A549 (cell line): ENCODE measurements at regions not wholly inside any gene's neighbourhood (a gene's known extent, or its start where the extent isn't known, plus 50 kb on each side); places are given as distances from the start of the nearest gene placed in this dataset.
"Not testable (repeated sequence)": the region's sequence is repeated elsewhere in the genome, so short reads cannot be mapped to it uniquely, and the experiment has no call there.

ENCODE experiments used
- ATAC-seq, 2 experiments: fragments of 200-7000 bp in 1 of 2; fragments of >200 bp in 1 of 2; cut with Nextera tagmentation in 1 of 2; cut with Tn5 transposase in 1 of 2; 3 replicates each; pipeline versions ENCODE4 v1.8.0 to v1.9.1; 2018 to 2020; ENCODE audit warnings: mild to moderate bottlenecking in 1 of 2, moderate library complexity in 1 of 2
- CTCF ChIA-PET: fragments of 300-600 bp; sonication (Branson Sonifier 250); formaldehyde crosslinking; extraction: SDS; loops from one replicate; lab custom pipeline; 2021; ENCODE audit warnings: antibody characterized with exemption, inconsistent platforms; lab: Yijun Ruan, JAX
- POLR2A ChIA-PET: fragments of 350-600 bp; formaldehyde crosslinking; extraction: SDS; loops from one replicate; lab custom pipeline; 2021; ENCODE audit warnings: antibody characterized with exemption, inconsistent platforms; lab: Yijun Ruan, JAX
- DNase-seq, 2 experiments: peaks; one replicate each; pipeline versions ENCODE4 v3.0.0 to v3.0.0-alpha.2; 2011 to 2016; ENCODE audit warnings: low read depth in 1 of 2, low spot score in 1 of 2
- FAIRE-seq: peaks from 2 replicates; lab custom pipeline; 2011; peaks lifted over from hg19 to GRCh38; lab: Jason Lieb, UNC
- H3K27ac ChIP-seq, 2 experiments: fragments of >200 bp; sonication (Bioruptor Twin); formaldehyde crosslinking; 3 replicates each; pipeline ENCODE4 v1.5.1; 2016 to 2017
- H3K4me1 ChIP-seq: fragments of >200 bp; sonication (Bioruptor Twin); formaldehyde crosslinking; 3 replicates; pipeline ENCODE4 v1.6.1; 2016
- H3K4me2 ChIP-seq: fragments of >200 bp; sonication (Bioruptor Twin); formaldehyde crosslinking; 3 replicates; pipeline ENCODE4 v1.6.1; 2016
- H3K4me3 ChIP-seq: fragments of >200 bp; sonication (Bioruptor Twin); formaldehyde crosslinking; 3 replicates; pipeline ENCODE4 v1.5.1; 2016
- H3K9me3 ChIP-seq: fragments of >200 bp; sonication (Bioruptor Twin); formaldehyde crosslinking; 3 replicates; pipeline ENCODE4 v1.6.1; 2016
- CEBPB ChIP-seq, 2 experiments: fragments of >200 bp in 1 of 2; sonication (Bioruptor Twin) in 1 of 2; formaldehyde crosslinking in 1 of 2; IDR thresholded peaks; 2 replicates each; pipeline ENCODE4 v1.6.1; 2012 to 2016
- CHD2 ChIP-seq: fragments of 150-350 bp; IDR thresholded peaks from 2 replicates; pipeline ENCODE4 v1.6.1; 2014; ENCODE audit warnings: low read length; ENCODE audit not compliant: partially characterized antibody
- EHF ChIP-seq: fragments of 250-450 bp; sonication (Bioruptor Pico); IDR thresholded peaks from 2 replicates; pipeline ENCODE4 v1.5.0; 2020; ENCODE audit warnings: mild to moderate bottlenecking
- HDAC2 ChIP-seq: fragments of 200-600 bp; sonication (generic); IDR thresholded peaks from 2 replicates; pipeline ENCODE4 v1.6.1; 2016
- HOXA7 ChIP-seq: fragments of 250-450 bp; sonication (Bioruptor Pico); IDR thresholded peaks from 2 replicates; pipeline ENCODE4 v1.5.0; 2020; ENCODE audit warnings: mild to moderate bottlenecking, moderate library complexity
- MYC ChIP-seq: IDR thresholded peaks from 2 replicates; pipeline ENCODE4 v1.6.1; 2012; ENCODE audit warnings: mild to moderate bottlenecking, inconsistent platforms, low read length, improper control_type of control experiment, borderline replicate concordance
- POLR2A ChIP-seq: IDR thresholded peaks from 2 replicates; pipeline ENCODE4 v1.6.1; 2012; ENCODE audit warnings: mild to moderate bottlenecking, low read length
- RAD21 ChIP-seq, 2 experiments: fragments of >200 bp in 1 of 2; sonication (Bioruptor Twin) in 1 of 2; formaldehyde crosslinking in 1 of 2; IDR thresholded peaks in 1 of 2; conservative IDR thresholded peaks in 1 of 2; 2 replicates in 1 of 2; 3 replicates in 1 of 2; pipeline ENCODE4 v1.6.1; 2012 to 2018; ENCODE audit warnings: inconsistent platforms in 1 of 2
- RARB ChIP-seq: fragments of 250-450 bp; sonication (Bioruptor Pico); IDR thresholded peaks from 2 replicates; pipeline ENCODE4 v1.8.0; 2021; ENCODE audit warnings: mild to moderate bottlenecking, moderate library complexity
- RCOR1 ChIP-seq: fragments of 150-350 bp; IDR thresholded peaks from 2 replicates; pipeline ENCODE4 v1.6.1; 2014; ENCODE audit warnings: antibody characterized with exemption, low read length, low read depth
- RFX5 ChIP-seq: fragments of 450-650 bp; IDR thresholded peaks from 2 replicates; pipeline ENCODE4 v1.7.1; 2014; ENCODE audit warnings: antibody characterized with exemption, mild to moderate bottlenecking, moderate library complexity
- SMC3 ChIP-seq: fragments of >200 bp; sonication (Bioruptor Twin); formaldehyde crosslinking; IDR thresholded peaks from 3 replicates; pipeline ENCODE4 v1.6.1; 2018; ENCODE audit warnings: inconsistent platforms
- TP53 ChIP-seq: fragments of 250-450 bp; sonication (Bioruptor Pico); IDR thresholded peaks from 2 replicates; pipeline ENCODE4 v1.5.0; 2021; ENCODE audit warnings: mild to moderate bottlenecking, moderate library complexity
- ZC3H11A ChIP-seq: fragments of 450-650 bp; IDR thresholded peaks from 2 replicates; pipeline ENCODE4 v1.6.1; 2014; ENCODE audit warnings: antibody characterized with exemption, mild to moderate bottlenecking
- ZFP36 ChIP-seq: fragments of 450-650 bp; IDR thresholded peaks from 2 replicates; pipeline ENCODE4 v1.6.1; 2014; ENCODE audit warnings: borderline replicate concordance; ENCODE audit not compliant: partially characterized antibody
- ZNF302 ChIP-seq: fragments of 250-450 bp; sonication (Bioruptor Pico); IDR thresholded peaks from 2 replicates; pipeline ENCODE4 v1.9.0; 2021; ENCODE audit warnings: inconsistent platforms, mild to moderate bottlenecking, moderate library complexity
- WGBS: methylation state at CpG from one replicate; pipeline ENCODE4 v1.1.6; 2017; ENCODE audit errors: missing lambda C conversion rate; 5-methylcytosine and 5-hydroxymethylcytosine counted together
- TF ChIP-seq, protein P1 (sequence below): fragments of >200 bp; sonication (Bioruptor Twin); formaldehyde crosslinking; IDR thresholded peaks from 3 replicates; pipeline ENCODE4 v1.5.1; 2016
- TF ChIP-seq, protein P2 (sequence below): fragments of >200 bp; sonication (Bioruptor Twin); formaldehyde crosslinking; IDR thresholded peaks from 2 replicates; pipeline ENCODE4 v1.6.1; 2016
- TF ChIP-seq, protein P3 (sequence below): fragments of 250-450 bp; sonication (Bioruptor Pico); IDR thresholded peaks from 2 replicates; pipeline ENCODE4 v1.5.0; 2021; ENCODE audit warnings: mild to moderate bottlenecking, moderate library complexity, borderline replicate concordance

DNA sequence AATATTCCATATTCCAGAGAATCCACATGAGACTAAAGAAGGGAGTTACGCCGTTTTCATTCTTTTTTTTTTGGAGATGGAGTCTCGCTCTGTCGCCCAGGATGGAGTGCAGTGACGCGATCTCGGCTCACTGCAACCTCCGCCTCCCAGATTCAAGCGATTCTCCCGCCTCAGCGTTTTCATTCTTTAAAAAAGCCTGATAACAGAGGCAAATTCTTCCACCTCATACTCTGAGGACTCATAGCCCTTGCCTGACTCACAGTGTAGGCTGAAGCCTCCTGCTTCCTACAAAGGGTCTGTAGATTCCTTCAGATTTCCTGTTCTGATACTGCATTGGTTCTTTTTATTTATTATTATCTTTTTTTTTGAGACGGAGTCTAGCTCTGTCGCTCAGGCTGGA is 210.5 kb downstream of the SH3BGRL start:
- no peak overlapping the region for H3K4me2 ChIP-seq
- H3K4me3 ChIP-seq, result no peak overlapping the region
- CTCF ChIA-PET, result no interaction called here
- no peak for ATAC-seq
- FAIRE-seq, result no peak
- TF ChIP-seq RCOR1 (no peak), TP53 (no peak), SMC3 (no peak), RFX5 (no peak), POLR2A (no peak), ZFP36 (no peak), MYC (no peak), HDAC2 (no peak), HOXA7 (CRISPR knock-in tag) (no peak), ZC3H11A (no peak), EHF (CRISPR knock-in tag) (no peak), ZNF302 (CRISPR knock-in tag) (no peak), RARB (CRISPR knock-in tag) (no peak), CHD2 (no peak)
- TF ChIP-seq, protein P1, sequence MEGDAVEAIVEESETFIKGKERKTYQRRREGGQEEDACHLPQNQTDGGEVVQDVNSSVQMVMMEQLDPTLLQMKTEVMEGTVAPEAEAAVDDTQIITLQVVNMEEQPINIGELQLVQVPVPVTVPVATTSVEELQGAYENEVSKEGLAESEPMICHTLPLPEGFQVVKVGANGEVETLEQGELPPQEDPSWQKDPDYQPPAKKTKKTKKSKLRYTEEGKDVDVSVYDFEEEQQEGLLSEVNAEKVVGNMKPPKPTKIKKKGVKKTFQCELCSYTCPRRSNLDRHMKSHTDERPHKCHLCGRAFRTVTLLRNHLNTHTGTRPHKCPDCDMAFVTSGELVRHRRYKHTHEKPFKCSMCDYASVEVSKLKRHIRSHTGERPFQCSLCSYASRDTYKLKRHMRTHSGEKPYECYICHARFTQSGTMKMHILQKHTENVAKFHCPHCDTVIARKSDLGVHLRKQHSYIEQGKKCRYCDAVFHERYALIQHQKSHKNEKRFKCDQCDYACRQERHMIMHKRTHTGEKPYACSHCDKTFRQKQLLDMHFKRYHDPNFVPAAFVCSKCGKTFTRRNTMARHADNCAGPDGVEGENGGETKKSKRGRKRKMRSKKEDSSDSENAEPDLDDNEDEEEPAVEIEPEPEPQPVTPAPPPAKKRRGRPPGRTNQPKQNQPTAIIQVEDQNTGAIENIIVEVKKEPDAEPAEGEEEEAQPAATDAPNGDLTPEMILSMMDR, result no peak
- TF ChIP-seq, protein P2, sequence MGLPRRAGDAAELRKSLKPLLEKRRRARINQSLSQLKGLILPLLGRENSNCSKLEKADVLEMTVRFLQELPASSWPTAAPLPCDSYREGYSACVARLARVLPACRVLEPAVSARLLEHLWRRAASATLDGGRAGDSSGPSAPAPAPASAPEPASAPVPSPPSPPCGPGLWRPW, result no peak
- TF ChIP-seq, protein P3, sequence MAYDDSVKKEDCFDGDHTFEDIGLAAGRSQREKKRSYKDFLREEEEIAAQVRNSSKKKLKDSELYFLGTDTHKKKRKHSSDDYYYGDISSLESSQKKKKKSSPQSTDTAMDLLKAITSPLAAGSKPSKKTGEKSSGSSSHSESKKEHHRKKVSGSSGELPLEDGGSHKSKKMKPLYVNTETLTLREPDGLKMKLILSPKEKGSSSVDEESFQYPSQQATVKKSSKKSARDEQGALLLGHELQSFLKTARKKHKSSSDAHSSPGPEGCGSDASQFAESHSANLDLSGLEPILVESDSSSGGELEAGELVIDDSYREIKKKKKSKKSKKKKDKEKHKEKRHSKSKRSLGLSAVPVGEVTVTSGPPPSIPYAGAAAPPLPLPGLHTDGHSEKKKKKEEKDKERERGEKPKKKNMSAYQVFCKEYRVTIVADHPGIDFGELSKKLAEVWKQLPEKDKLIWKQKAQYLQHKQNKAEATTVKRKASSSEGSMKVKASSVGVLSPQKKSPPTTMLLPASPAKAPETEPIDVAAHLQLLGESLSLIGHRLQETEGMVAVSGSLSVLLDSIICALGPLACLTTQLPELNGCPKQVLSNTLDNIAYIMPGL (CRISPR knock-in tag), result no peak
- TF ChIP-seq, all 56 proteins: peak for 0
- WGBS, result 67% methylated on average over 13 of the region's 13 CpGs
- H3K27ac ChIP-seq, result no peak overlapping the region
- H3K9me3 ChIP-seq, result no peaks in the 10 kb centered on the region
- no peak for DNase-seq
- POLR2A ChIA-PET, result interaction anchor here (0.7 kb wide), 1 partner anchor 238 kb away, joined by 3 read pairs; no protein-coding TSS in a partner anchor
- no peaks in the 10 kb centered on the region for H3K4me1 ChIP-seq

DNA sequence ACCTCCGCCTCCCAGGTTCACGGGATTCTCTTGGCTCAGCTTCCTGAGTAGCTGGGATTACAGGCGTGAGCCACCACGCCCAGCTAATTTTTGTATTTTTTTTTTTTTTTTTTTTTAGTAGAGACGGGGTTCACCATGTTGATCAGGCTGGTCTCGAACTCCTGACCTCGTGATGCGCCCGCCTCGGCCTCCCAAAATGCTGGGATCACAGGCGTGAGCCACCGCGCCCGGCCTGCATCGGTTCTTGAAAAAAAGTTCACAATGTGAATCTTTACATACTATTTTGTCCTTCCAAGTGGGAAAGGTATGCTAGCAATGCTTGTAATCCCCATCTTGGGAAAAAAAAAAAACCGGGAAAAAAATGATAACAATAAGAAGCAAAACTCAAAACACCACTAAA is 211.0 kb downstream of the SH3BGRL start:
- POLR2A ChIA-PET, result interaction anchor here (0.7 kb wide), 1 partner anchor 239 kb away, joined by 3 read pairs; no protein-coding TSS in a partner anchor

DNA sequence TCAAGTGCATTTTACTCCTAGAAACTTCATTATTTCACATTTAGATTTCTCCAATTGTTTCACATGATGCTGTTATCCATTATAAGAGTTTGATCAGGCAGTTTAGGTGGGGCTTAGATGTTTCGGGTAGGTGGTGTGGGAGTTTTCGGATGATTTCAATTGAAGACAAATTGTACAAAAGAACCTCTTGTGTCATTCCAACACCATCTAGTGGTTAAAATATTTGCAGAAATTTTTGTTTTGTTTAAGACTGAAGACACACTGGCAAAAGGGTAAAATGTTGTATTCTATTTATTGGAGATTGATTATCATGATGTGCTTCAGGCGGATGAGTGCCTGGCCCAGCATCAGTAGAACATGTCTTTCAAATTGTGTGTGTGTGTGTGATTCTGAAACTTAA is 212.7 kb downstream of the SH3BGRL start:
- Histone ChIP-seq H3K4me1 (no peaks in the 10 kb centered on the region), H3K27ac (no peak overlapping the region), H3K4me3 (no peak overlapping the region), H3K4me2 (no peak overlapping the region), H3K9me3 (no peaks in the 10 kb centered on the region)
- POLR2A ChIA-PET, result no interaction called here
- peak; percentile 99 for FAIRE-seq
- CTCF ChIA-PET, result no interaction called here
- ATAC-seq, result no peak
- 2% methylated on average over 3 of the region's 3 CpGs for WGBS
- no peak for DNase-seq
- TF ChIP-seq CEBPB (IDR thresholded peaks at IDR 0.05), result no peak
- TF ChIP-seq, protein P1, result 0 out of 3 replicates have a peak, but pooled peaks have one; percentile 14
- peak; percentile 22 to 33; a peak in 2 of 5 replicates for TF ChIP-seq RAD21 (conservative IDR thresholded peaks at IDR 0.05 in 1 of 2, IDR thresholded peaks at IDR 0.05 in 1 of 2)

More for the DNA sequence above, 211.0 kb downstream of the SH3BGRL start:
- CTCF ChIA-PET, H3K4me1 ChIP-seq, H3K4me3 ChIP-seq, ATAC-seq, H3K4me2 ChIP-seq, H3K9me3 ChIP-seq, H3K27ac ChIP-seq, FAIRE-seq, DNase-seq: not testable (repeated sequence)
- 38% methylated on average over 16 of the region's 16 CpGs for whole genome bisulfite sequencing
